ENCODE measurements at regions not wholly inside any gene's neighbourhood (a gene's known extent, or its start where the extent isn't known, plus 50 kb on each side); places are given as distances from the start of the nearest gene placed in this dataset.

DNA sequence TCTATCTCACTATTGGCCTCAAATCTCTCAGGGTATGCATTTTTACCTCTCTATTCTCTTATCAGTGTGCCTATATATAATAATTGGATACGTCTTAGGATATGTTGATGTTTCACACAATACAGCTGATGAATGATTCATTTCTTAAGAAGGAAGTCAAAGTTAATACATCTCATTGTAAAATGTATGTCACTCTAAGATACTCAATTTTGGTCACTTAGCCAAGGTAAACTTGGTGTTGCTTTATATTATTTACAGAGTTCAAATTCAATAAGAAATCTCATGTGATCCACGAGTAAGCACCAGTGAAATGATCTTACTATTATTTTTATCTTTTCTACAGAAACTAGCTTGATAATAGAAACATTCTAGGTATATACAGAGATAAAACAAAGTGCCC lies 1266.5 kb downstream of the JRKL start:
- H3K4me3 ChIP-seq, result no peak overlapping the region
- no peak for ATAC-seq
- no peaks in the 10 kb centered on the region; the same call in 1 of the 2 replicates for H3K9me2 ChIP-seq (ENCODE audit: insufficient read depth)
- no peak overlapping the region for H3K4me3 Mint-ChIP-seq
- H3K36me3 Mint-ChIP-seq (ENCODE audit: low read depth), result no peaks in the 10 kb centered on the region; the same call in 2 of the 3 replicates
- H3K4me1 ChIP-seq (ENCODE audit: insufficient read depth), result no peaks in the 10 kb centered on the region
- H3F3A ChIP-seq (replicated peaks; ENCODE audit: low read depth), result no peaks in the 10 kb centered on the region
- H3K79me2 ChIP-seq (replicated peaks; ENCODE audit: insufficient read depth), result no peaks in the 10 kb centered on the region
- no peak overlapping the region for H3K27ac ChIP-seq (ENCODE audit: low read depth)
- H3K4me1 Mint-ChIP-seq, result no peaks in the 10 kb centered on the region
- H3K27me3 Mint-ChIP-seq (ENCODE audit: insufficient read depth, low read depth, poor library complexity), result peaks cover 2% of the 10 kb centered on the region
- H3K27me3 ChIP-seq (ENCODE audit: insufficient read depth), result no peaks in the 10 kb centered on the region
- H3K9me3 Mint-ChIP-seq, result no peaks in the 10 kb centered on the region
- DNase-seq (ENCODE audit: low spot score), result no peak
- H3K4me2 ChIP-seq, result no peak overlapping the region
- H2AFZ ChIP-seq, result no peak overlapping the region
- H3K27ac Mint-ChIP-seq, result no peak overlapping the region
- H4K20me1 ChIP-seq (replicated peaks; ENCODE audit: insufficient read depth), result no peaks in the 10 kb centered on the region
- TF ChIP-seq EZH2 (IDR thresholded peaks at IDR 0.05; ENCODE audit: low read depth, unreplicated experiment), result no peak
- TF ChIP-seq, protein P1, sequence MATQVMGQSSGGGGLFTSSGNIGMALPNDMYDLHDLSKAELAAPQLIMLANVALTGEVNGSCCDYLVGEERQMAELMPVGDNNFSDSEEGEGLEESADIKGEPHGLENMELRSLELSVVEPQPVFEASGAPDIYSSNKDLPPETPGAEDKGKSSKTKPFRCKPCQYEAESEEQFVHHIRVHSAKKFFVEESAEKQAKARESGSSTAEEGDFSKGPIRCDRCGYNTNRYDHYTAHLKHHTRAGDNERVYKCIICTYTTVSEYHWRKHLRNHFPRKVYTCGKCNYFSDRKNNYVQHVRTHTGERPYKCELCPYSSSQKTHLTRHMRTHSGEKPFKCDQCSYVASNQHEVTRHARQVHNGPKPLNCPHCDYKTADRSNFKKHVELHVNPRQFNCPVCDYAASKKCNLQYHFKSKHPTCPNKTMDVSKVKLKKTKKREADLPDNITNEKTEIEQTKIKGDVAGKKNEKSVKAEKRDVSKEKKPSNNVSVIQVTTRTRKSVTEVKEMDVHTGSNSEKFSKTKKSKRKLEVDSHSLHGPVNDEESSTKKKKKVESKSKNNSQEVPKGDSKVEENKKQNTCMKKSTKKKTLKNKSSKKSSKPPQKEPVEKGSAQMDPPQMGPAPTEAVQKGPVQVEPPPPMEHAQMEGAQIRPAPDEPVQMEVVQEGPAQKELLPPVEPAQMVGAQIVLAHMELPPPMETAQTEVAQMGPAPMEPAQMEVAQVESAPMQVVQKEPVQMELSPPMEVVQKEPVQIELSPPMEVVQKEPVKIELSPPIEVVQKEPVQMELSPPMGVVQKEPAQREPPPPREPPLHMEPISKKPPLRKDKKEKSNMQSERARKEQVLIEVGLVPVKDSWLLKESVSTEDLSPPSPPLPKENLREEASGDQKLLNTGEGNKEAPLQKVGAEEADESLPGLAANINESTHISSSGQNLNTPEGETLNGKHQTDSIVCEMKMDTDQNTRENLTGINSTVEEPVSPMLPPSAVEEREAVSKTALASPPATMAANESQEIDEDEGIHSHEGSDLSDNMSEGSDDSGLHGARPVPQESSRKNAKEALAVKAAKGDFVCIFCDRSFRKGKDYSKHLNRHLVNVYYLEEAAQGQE (IDR thresholded peaks at IDR 0.05; ENCODE audit: unreplicated experiment), result no peak
- TF ChIP-seq EZH2phosphoT487 (IDR thresholded peaks at IDR 0.05; ENCODE audit: unreplicated experiment), result no peak
- no peak for TF ChIP-seq STAT1 (IDR thresholded peaks at IDR 0.05; ENCODE audit: unreplicated experiment)
- TF ChIP-seq, protein P2, sequence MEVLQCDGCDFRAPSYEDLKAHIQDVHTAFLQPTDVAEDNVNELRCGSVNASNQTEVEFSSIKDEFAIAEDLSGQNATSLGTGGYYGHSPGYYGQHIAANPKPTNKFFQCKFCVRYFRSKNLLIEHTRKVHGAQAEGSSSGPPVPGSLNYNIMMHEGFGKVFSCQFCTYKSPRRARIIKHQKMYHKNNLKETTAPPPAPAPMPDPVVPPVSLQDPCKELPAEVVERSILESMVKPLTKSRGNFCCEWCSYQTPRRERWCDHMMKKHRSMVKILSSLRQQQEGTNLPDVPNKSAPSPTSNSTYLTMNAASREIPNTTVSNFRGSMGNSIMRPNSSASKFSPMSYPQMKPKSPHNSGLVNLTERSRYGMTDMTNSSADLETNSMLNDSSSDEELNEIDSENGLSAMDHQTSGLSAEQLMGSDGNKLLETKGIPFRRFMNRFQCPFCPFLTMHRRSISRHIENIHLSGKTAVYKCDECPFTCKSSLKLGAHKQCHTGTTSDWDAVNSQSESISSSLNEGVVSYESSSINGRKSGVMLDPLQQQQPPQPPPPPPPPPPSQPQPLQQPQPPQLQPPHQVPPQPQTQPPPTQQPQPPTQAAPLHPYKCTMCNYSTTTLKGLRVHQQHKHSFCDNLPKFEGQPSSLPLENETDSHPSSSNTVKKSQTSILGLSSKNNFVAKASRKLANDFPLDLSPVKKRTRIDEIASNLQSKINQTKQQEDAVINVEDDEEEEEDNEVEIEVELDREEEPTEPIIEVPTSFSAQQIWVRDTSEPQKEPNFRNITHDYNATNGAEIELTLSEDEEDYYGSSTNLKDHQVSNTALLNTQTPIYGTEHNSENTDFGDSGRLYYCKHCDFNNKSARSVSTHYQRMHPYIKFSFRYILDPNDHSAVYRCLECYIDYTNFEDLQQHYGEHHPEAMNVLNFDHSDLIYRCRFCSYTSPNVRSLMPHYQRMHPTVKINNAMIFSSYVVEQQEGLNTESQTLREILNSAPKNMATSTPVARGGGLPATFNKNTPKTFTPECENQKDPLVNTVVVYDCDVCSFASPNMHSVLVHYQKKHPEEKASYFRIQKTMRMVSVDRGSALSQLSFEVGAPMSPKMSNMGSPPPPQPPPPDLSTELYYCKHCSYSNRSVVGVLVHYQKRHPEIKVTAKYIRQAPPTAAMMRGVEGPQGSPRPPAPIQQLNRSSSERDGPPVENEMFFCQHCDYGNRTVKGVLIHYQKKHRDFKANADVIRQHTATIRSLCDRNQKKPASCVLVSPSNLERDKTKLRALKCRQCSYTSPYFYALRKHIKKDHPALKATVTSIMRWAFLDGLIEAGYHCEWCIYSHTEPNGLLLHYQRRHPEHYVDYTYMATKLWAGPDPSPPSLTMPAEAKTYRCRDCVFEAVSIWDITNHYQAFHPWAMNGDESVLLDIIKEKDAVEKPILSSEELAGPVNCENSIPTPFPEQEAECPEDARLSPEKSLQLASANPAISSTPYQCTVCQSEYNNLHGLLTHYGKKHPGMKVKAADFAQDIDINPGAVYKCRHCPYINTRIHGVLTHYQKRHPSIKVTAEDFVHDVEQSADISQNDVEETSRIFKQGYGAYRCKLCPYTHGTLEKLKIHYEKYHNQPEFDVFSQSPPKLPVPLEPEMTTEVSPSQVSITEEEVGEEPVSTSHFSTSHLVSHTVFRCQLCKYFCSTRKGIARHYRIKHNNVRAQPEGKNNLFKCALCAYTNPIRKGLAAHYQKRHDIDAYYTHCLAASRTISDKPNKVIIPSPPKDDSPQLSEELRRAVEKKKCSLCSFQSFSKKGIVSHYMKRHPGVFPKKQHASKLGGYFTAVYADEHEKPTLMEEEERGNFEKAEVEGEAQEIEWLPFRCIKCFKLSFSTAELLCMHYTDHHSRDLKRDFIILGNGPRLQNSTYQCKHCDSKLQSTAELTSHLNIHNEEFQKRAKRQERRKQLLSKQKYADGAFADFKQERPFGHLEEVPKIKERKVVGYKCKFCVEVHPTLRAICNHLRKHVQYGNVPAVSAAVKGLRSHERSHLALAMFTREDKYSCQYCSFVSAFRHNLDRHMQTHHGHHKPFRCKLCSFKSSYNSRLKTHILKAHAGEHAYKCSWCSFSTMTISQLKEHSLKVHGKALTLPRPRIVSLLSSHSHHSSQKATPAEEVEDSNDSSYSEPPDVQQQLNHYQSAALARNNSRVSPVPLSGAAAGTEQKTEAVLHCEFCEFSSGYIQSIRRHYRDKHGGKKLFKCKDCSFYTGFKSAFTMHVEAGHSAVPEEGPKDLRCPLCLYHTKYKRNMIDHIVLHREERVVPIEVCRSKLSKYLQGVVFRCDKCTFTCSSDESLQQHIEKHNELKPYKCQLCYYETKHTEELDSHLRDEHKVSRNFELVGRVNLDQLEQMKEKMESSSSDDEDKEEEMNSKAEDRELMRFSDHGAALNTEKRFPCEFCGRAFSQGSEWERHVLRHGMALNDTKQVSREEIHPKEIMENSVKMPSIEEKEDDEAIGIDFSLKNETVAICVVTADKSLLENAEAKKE (CRISPR knock-in tag; IDR thresholded peaks at IDR 0.05), result no peak
- no peak for TF ChIP-seq JUNB (IDR thresholded peaks at IDR 0.05; ENCODE audit: unreplicated experiment)
- TF ChIP-seq NANOG (IDR thresholded peaks at IDR 0.05; ENCODE audit: borderline replicate concordance), result no peak
- TF ChIP-seq, protein P3, sequence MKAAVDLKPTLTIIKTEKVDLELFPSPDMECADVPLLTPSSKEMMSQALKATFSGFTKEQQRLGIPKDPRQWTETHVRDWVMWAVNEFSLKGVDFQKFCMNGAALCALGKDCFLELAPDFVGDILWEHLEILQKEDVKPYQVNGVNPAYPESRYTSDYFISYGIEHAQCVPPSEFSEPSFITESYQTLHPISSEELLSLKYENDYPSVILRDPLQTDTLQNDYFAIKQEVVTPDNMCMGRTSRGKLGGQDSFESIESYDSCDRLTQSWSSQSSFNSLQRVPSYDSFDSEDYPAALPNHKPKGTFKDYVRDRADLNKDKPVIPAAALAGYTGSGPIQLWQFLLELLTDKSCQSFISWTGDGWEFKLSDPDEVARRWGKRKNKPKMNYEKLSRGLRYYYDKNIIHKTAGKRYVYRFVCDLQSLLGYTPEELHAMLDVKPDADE (IDR thresholded peaks at IDR 0.05), result no peak
- TF ChIP-seq, protein P4, sequence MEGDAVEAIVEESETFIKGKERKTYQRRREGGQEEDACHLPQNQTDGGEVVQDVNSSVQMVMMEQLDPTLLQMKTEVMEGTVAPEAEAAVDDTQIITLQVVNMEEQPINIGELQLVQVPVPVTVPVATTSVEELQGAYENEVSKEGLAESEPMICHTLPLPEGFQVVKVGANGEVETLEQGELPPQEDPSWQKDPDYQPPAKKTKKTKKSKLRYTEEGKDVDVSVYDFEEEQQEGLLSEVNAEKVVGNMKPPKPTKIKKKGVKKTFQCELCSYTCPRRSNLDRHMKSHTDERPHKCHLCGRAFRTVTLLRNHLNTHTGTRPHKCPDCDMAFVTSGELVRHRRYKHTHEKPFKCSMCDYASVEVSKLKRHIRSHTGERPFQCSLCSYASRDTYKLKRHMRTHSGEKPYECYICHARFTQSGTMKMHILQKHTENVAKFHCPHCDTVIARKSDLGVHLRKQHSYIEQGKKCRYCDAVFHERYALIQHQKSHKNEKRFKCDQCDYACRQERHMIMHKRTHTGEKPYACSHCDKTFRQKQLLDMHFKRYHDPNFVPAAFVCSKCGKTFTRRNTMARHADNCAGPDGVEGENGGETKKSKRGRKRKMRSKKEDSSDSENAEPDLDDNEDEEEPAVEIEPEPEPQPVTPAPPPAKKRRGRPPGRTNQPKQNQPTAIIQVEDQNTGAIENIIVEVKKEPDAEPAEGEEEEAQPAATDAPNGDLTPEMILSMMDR (conservative IDR thresholded peaks at IDR 0.05; ENCODE audit: low read depth in 2 of 2), result no peak
- TF ChIP-seq CREB1 (CRISPR knock-in tag; IDR thresholded peaks at IDR 0.05; ENCODE audit: low read depth), result no peak
- H3K36me3 ChIP-seq (ENCODE audit: insufficient read depth), result no peaks in the 10 kb centered on the region

Measured in GM23338 (cell line).